ENCODE measurements at regions not wholly inside any gene's neighbourhood (a gene's known extent, or its start where the extent isn't known, plus 50 kb on each side); places are given as distances from the start of the nearest gene placed in this dataset.

GRCh38 chr6:139982652-139983295, 608.3 kb upstream of the CITED2 start:
- no peak for TF ChIP-seq CTCF (IDR thresholded peaks at IDR 0.05; ENCODE audit: low read length)
- no peak for TF ChIP-seq EZH2 (optimal IDR thresholded peaks at IDR 0.05; ENCODE audit: low read depth, low read length)
